HG02981 (cell line): ENCODE measurements at regions not wholly inside any gene's neighbourhood (a gene's known extent, or its start where the extent isn't known, plus 50 kb on each side); places are given as distances from the start of the nearest gene placed in this dataset.

Experiments used
- ATAC-seq: cut with Tn5 transposase; IDR thresholded peaks from one replicate; pipeline ENCODE4 v1.9.1; 2021; ENCODE audit warnings: mild to moderate bottlenecking, moderate library complexity; ENCODE audit not compliant: unreplicated experiment

DNA sequence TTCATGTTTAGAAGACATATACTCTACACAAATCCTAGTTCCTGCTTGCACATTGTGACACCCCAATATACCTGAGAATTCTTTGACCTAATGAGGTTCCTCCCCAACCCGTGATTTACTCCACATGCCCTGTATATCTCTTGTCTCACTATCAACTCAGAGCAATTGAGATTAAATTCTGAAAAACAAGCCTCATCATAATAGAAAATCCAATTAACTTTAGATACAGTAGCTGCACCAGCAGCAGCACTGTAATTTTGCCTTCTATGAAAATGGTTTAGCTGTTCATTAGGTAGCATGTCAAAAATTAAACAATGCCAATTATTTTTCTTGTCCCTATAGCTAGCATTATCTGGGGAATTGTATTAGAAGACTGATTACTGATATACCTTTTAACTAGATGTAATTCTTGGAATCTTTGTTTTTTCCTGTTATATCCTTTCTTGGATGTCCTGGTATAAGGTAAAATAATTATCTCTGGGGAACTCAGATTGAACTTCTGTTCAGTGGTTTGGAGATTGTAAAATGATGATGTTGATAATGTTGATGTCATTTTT is 218.9 kb upstream of the TANK start:
- ATAC-seq: no peak

DNA sequence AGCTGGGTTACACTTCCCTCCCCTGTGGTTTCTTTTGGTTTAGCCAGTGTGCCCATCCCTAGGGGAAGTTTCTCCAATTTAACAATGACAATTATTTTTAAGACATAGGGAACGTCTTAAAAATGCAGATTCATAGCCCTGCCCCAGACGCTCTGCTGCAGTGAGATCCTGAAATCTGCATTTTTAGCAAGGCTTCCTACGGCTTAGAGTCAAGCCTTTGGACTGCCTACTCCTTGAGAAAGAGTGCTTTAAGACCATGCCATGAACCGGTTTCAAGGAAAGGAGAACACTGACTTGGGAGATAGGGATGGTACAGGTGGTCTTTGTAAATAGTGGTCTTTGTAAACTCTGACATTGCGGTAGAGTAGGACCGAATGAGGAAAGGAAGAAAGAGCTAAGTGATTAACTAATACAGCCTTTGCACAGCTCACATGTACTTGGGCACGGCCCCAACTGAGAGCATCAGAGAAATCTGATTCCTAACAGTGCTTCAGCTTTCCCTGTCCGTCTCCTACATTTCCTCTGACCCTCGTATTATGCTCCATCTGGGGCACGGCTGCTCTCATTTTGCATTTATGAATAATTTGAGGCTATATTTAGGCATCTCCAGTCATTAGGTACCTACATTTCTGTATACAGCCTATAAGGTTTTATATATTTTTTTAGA is 217.6 kb upstream of the TANK start:
- ATAC-seq: no peak

DNA sequence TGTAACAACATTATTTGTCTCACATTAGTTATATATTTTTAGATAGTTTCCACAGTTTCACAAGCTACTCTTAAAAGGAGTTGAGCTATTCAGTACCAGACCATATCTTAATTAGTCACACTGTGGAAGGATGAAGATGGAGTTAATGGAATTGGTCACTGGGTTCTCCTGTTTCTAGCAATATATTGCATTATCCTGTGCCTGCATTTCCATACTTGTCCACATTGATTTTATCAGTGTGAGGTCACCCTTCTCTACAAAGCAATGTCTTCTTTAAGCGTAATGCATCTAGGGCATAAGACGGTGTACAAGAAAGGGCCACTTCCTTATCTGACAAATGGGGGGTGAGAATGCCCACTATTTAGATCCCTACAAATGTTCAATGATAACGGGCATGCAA is 216.8 kb upstream of the TANK start:
- no peak for ATAC-seq

DNA sequence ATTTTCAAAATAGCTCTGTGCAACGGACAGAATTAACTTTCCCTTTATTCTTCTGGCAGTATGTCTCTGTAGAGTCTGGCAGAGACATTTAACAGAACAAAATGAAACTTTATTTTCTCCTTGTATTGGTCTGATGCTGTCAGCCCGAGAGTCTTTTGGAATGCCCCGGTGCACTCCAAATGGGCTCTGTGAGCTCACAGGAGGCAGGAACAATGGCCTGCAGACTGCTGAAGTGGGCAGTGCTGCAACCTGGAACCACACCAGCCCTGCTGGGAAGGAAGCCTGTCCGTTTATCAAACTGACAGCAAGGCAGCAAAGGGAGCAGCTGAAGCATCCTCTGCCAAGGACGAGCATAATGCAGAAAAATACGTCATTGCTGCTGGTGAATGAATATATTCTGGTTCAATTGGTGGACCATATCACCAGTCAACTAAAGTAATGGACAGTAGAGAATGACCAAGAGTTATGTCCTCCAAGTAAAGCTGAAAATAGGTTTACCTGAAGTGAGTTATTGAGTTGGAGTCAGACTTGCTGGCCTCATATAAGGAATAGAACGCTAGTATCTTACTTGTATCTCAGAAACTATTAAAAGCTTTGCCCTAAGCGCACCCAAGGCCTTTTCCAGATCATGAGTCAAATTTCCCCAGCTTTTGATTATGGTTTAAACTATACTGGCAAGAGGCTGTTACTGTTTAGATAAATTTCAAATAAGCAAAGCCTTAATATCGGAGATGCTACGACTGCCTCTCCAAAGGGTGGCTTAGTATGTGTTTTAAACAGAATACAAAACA is 207.6 kb upstream of the TANK start:
- no peak for ATAC-seq

DNA sequence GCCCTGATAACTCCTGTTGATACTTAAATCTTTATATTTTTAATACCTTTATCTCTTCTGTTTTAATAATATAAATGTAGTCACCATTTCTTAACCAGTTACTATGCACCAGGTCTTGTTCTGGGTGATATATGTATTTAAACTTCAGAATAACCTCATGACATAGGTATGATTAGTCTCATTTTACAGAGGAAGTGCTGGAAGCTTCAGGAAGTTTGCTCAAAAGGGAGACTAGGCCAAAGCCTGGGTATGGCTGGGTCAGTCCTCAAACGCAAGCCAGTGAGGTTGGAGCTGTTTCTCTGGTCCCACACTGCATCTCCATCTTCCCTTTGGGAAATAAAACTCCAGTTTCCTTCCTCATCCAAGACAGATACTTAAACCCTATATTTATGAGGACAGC is 204.7 kb upstream of the TANK start:
- ATAC-seq: no peak

DNA sequence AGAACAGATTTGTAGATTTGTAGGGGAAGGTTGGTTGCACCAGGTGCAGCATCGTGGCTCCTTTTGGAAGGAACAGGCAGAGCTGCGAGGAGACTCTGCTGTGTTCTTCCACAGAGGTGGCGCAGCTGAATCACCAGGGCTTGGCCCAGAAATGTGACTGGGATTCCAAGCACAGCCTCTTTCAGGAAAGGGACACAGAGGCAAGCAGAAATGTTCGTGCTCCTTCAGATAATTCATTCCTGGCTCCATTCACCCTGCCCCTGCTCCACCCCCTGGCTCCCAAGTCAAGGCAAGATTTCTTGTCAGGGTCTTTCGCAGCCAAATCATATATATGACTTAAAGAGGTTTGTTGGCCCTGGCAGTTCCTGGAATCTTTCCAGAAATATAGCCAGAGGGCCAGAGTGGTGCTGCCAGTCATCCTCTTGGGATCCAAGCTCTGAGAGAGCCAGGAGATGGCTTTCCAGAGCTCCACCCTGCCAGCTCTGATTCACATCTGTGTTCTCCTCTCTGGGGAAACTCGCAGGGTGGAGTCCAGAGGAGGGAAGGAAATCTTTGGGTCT is 203.9 kb upstream of the TANK start:
- ATAC-seq: no peak

DNA sequence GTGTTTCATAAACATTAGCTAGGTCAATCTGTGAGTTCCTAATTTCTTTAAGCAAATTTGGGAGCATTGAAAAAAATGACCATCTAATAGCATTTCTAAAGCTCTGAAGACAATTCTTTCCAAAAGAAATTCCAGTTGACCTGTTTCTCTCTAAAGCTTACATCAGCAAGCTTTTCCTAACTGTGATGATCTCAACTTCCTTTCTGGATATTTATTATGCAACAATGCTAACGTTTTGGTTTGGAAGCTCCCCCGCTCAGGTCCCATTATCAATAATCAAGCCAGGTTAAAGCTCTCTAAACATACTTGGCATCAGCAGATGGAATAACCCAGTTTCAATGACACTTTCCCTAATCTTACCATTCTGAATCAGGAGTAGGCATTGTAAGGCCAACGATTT is 196.3 kb upstream of the TANK start:
- no peak for ATAC-seq

DNA sequence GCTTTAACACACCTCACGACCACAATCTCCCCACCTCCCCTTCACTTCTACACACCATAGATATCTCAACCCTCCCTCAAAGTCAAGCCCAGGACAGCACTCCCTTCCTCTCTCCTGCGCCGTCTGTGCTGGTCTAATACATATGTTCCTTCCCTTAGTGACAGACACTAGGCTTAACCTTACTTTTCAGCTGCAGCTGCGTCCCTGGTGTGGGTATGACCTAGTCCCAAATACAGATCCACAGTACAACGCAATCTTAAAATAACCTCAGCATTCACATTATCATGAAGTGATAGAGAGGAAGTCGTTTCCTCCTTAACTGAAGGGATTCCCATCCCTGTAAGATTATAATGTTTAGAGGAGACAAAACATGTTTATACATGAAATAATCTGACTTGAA is 192.7 kb upstream of the TANK start:
- no peak for ATAC-seq

DNA sequence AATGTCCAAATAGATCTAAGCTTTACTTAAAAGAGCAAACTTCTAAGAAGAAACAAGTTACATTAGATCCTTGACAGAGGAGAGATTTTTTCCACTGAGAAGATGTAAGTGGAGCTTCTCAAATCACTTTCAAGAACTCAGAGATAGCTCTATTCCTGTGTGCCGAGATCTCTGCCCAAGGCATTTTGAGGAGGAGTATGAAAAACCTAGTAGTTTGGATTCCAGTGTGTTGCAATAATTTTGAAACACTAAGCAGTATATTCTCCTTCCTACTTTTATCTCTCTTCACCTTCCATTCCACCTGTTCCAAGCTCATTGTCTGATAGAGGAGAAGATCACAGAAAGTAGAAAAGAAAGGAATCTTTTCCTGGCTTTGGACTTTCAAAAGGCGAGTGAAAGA is 192.0 kb upstream of the TANK start:
- no peak for ATAC-seq

DNA sequence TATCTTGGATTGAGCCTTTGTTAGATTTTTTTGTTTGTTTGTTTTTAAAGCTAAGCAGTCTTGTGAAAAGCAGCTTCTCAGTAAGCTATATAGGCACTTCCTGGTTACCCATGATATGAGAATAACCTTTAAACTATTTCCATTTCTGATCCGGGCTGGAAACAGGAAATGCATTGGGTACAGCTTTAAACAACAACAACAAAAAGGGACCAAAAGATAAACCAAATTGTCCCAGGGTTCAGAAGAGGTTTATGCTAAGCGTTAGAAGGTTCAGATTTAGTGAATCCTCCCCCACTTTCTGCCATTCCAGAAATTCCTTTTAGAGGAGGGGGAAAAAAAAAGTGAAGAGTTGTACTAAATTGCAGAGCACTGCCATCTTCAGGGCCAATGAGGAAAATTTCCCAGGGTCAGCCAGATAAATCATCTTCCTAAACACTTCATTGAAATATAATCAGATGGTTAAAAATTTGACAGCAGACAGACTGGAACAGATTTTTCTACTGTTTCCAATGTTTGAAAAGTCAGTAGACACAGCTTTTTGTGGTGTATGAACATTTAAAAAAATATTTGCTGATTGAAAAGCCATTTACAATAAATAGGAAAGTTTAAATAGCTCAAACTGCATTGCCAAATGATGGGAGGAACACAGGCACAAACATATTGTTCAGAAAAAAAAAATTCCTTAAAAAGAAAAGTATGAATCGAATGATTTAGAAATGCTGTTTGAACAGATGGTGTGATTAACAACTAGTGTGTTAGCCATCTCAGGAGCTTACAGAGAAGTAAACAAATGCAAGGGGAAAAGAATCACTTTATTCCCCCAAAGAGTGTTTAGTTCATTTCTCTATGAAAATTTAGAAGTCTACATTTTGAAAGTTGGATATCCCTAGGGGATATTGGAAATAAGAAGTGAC is 189.9 kb upstream of the TANK start:
- ATAC-seq: no peak

DNA sequence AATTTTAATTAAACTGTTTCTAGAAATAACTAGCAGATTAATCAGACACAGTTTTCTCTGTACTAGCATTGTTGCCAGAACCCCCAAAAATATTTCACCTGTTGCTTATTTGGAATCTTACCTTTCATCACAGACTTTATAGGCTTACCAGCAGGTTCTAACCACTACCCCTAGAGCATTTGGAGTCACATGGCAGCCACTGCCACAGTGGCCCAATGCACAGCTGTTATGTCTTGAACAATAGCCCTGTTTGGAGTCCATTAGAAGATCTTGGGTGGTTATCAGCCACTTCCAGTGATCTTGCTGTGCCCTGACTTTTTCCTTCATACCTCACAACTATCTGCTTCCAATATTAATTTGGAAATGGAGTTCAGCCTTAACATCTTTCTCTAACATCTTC is 186.2 kb upstream of the TANK start:
- no peak for ATAC-seq

DNA sequence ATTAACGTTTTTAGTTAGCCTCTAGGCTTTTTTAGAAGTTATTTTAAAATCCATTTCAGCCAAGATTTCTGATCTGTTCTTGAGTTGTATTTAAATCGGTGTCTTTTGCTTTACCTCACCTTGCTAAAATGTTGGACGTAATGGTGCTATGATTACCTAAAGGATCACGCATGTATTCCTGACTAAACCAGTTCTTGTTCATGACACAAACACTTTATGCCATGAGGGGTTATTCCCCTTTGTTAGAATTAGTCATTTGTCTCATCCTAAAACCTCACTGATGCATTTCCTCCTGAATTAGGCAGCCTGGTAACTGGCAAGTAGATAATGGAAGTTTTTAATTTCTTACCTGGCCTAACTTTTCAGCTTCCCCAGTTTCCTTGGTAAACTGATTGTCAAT is 185.4 kb upstream of the TANK start:
- no peak for ATAC-seq

DNA sequence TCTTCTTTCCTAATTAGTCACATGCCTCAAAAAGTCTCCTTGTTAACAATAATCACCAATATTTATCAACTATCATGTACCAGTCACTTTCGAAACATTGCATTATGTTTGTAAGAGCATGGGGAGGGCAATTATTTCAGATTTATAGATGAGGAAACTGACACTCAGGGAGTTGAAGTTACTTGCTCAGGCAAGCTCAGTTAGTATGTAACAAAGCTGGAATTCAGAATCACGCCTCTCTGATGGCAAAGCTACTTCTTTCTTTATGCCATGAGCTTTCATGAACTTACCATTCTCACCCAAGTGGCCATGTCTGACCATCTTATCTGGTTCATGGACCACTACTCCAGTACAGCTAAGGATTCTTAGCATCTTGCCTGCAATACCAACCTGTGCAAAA is 183.4 kb upstream of the TANK start:
- no peak for ATAC-seq

DNA sequence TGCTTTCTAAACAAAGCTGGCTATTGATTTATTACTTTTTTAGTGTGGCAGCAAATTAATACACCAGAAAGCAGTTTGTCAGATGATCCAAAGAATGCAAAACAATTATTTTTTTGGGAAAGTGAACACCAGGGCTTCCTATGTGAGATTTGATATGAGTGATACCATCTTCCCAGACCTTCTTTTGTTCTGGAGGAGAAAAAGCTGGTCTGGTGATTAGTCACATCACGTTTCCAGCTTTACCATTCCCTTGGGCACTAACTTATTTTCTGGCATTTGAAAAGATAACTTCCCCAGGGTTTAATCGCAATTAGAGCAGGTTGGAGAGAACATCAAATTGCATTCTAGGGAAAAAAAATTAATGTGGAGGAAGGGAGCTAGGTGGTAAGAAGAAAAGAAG is 182.9 kb upstream of the TANK start:
- ATAC-seq: no peak

DNA sequence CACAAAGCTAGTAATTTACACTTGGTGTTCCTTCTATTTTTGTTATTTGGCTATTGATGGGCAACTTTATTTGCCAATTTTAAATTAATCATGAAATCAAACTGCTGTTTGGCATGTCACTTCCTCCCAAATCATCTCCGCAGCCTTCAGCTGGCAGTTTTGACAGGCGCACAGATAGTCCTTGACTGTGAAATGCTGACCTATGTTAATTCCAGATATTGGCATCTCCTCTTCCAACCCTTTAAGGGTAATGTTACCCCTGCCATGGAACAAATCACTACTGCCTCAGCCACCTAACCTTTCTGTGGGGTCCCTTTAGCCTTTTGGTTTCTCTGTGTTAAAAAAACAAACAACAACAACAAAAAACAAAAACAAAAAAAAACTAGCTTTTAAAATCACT is 182.4 kb upstream of the TANK start:
- no peak for ATAC-seq

DNA sequence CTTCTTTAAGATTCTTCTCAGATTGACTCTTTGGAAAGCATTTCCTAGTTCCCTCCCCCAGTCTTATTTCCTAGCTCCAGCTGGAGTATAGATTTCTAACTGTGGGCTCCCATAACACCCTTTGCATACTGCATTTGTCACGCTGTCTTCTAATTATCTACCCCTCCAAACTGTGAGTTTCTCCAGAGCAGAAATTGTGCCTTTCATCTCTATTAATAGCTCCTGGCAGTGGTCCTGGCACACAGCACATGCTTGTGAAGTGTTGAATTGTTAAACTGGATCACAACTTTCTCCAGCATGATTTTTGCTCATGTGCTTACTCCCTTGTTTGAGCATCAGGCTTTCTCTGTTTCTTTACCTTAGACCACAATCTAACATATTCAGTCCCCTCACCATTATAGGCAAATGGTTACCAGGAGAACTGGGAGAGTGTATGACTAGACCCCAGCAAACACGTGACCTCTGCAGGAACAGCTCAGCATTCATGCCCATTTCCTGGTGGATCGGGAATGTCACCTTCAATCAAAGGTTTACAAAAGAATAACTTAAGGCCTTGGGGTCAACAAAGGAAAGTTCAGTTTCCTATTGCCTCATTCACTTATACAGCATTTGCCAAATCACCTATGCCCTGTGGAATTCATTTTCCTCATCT is 175.7 kb upstream of the TANK start:
- no peak for ATAC-seq

DNA sequence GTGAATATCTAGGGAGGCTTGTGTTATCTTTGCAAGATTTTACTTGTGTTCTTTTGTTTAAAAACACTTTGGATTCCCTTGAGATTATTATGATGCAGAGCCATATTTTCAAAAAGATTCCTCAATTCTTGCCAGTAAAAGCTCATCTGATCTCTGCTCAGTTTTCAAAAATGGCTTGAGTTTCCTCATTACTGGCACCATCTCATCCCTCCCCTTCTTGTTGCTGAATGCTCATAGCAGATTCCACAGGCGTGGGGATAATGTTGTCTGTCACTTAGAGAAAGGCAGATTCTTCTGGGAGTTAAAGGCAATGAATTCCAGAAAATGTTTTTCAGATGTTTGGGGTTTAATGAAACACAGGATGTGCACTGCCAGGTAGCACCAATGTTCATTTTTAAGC is 170.4 kb upstream of the TANK start:
- no peak for ATAC-seq

DNA sequence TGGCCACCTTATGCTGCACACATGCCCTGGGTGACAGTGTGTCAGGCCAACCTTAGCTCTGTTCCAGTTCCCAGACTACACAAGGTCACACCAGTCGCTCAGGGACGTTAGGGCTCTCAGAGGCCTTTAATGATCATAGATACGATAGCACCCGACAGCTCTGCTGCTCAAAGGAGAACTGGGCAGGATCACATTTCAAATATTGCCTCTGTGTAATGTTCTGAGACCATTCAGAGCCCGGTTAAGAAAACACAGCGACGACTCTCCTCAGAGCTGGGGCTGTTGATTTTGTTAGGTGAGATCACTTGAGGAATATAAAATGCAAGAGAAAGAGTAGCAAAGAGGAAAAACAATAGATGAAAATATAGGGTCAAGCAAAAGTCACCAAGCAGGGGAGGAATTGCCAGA is 166.6 kb upstream of the TANK start:
- no peak for ATAC-seq

DNA sequence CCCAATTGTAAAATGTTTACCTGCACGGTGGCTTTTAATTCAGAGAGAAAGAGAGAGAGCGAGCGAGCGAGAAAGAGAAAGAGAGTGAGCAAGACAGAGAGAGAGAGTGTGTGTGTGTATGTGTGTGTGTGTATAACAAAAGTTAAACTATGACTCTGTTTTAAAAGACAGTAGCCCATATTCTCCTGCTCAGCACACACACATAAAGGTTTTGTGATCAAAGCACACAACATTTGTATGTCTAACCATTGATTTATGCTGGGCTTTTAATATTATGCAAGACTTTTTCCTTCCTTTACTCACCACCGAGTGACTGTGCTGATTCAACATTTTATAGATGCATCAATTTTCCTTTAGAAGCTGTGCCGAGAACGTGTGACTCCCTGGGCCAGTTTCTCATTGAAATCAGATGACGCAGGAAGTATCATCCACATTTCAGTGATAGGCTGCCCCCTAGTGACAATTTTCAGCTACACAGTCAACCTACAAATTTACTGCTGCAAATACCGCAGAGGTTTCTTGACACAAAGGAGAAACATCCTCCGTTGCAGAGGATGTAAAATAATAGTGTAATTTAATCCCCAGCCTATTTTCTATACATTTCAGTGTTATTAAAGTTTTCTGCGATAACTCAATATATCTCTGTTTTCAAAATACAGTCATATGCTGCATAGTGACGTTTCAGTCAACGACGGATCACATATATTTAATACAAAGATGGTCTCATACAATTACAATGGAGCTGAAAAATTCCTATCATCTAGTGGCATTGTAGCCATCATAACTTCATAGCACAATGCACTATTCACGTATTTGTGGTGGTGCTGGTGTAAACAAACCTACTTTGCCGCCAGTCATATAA is 165.9 kb upstream of the TANK start:
- peak; percentile 93 for ATAC-seq

DNA sequence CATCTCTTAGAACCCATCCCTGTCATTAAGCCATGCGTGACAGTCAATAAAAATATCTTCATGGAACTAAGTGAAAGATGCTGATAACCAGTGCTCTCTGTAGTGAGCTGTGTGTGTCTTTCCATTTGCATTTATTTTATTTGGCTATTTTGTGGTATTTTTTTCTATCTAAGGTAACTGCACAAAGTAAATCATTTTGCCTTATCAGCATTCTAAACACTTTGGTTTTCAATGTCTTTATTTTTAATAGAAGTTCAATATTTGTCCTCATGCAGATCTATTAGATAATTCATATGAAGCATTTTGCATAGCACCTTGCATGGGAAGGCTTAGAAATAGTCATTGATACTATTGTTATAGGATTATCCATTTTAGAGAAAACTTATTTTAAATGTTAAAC is 163.6 kb upstream of the TANK start:
- no peak for ATAC-seq
